HG03139 (cell line): ENCODE measurements at regions not wholly inside any gene's neighbourhood (a gene's known extent, or its start where the extent isn't known, plus 50 kb on each side); places are given as distances from the start of the nearest gene placed in this dataset.
"Not testable (repeated sequence)": the region's sequence is repeated elsewhere in the genome, so short reads cannot be mapped to it uniquely, and the experiment has no call there.

Experiments
- ATAC-seq: cut with Tn5 transposase; IDR thresholded peaks from one replicate; pipeline ENCODE4 v1.9.1; 2021; ENCODE audit not compliant: unreplicated experiment

DNA sequence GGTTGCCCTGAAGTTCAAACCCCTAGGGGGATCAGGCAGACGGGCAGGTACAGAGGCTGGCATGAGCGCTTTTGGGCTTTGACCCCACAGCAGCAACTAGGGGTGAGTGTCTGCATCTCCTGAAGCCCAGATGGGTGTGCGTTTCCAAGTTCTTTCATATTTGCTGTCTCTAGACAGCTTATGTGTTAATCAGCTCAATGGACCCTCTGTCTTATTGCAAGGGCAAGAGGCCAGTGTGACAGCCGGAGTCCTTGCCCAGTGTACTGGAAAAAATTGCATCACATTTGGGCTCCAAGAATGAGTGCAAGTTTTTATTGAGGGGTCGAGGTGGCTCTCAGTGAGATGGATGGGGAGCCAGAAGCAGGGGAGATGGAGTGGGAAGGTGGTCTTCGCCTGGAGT lies 1863.7 kb upstream of the RAG2 start:
- no peak for ATAC-seq

DNA sequence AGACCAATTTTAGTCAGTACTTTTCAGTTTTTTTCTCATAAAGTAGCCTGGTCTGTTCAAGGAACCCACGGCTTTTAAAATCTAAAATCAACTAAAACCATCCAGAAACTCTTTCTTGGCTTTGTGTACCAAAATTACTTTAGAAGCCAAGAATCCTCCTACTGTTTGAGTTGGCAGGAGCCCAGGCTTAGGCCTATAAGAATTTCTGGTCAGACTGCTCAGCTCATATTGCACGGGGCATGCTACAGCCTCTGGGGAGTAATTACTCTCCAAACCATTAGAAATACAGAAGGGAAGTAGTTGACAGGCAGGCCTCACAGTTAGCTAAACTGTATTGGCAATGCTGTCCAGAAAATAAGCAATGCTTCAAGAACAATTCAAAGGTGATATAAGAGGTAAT lies 1862.9 kb upstream of the RAG2 start:
- ATAC-seq = no peak

DNA sequence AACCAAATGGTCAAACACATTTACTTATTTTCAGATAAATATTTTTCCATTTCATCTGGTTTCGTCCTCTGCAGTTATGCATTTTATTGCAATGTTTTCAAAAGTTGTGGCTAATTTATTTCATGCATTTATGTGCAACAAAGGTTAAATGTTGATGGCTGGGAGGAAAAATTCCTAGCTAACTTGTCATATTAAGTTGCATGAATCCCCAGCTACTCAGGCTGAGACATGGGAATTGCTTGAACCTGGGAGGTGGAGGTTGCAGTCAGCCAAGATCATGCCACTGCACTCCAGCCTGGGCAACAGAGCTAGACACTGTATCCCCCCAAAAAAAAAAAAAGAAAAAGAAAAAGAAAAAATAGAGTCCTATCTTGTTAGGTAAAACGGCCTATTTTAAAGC lies 1862.4 kb upstream of the RAG2 start:
- no peak for ATAC-seq

DNA sequence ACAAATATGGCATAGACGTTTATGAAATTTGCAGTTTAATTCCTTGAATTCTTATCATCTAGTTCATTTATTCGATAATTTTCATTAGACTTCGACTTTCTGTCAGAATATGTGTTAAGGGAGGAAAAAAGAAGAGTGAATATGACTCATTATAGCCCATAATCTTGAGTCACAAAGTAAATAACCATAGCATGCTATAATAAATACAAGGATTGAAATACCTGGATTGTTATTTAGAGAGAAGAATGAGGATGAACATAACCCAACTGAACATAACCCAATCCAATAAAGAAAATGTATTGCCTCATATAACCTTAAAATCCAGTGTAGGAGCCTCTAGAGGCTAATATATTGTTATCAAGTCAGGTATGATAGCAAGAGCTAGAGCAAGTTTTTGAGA lies 1858.3 kb upstream of the RAG2 start:
- no peak for ATAC-seq

DNA sequence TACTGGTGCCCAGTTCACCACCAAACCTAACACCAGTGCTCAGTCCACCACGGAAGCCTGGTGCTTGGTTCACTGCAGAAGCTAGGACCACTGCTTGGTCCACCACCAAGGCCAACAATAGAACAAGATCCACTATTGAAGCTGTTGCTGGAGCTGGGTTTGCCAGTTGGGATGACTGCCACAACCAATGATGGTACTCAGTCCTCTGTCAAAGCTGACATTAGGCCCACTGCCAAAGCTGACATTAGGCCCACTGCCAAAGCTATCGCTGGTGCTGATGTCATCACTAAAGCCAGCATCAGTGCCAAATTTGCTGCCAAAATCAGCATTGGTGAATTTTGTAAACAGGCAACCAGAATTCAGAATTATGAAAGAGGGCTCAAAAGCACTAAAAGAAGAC lies 1850.2 kb upstream of the RAG2 start:
- no peak for ATAC-seq

DNA sequence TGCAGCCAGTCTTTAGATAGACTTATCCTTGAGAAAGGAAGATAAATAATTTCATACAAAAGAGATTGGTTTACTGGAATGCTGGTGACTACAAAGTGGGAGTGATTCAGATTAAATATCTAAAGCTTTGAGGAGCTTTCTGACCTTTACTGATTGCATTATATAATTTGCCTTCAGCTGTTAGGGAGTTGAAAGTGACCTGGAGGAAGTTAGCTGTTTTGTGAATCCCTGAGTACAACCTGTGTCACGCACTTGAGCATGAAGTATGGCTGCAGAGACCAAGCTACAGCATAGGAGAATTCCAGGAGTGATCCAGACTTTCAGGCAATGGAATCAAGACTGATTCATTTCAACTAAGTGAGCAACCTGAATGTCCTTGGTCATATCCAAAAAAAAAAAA lies 1848.3 kb upstream of the RAG2 start:
- no peak for ATAC-seq

DNA sequence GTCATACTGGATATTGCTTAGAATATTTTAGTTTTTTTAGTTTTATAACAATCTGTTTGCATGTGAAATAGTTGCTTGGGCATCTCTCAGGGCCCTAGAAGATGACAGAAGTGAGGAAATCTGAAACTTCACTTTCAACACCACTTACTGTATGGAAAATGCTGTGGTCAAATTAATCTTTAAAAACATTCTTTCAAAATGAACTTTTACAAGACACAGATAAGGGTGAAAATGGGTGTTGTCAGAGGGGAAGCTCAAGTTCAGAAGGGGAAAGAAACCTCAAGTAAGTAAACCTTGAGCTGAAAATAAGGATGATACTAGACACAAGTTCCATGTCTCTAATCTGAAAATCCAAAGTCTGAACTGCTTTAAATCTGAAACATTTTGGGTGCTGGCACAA lies 1840.1 kb upstream of the RAG2 start:
- ATAC-seq = no peak

DNA sequence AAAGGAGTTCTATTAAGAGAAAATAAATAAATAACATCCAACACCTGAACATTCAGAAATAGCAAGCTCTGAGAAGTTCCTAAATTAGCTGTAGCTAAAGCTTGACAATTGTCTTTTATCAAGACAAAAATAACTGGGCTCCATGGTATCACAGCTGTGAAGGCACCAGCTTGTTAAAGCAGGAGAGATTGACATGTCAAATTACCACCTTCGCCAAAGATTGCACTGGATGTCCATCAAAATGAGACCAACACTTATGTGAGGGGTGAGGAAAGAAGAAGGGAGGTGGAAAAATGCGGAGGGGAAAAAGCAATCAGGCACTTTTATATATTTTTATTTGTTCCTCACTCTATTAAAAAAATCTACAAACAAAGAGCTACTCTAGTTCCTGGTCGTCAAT lies 1827.5 kb upstream of the RAG2 start:
- ATAC-seq = no peak

DNA sequence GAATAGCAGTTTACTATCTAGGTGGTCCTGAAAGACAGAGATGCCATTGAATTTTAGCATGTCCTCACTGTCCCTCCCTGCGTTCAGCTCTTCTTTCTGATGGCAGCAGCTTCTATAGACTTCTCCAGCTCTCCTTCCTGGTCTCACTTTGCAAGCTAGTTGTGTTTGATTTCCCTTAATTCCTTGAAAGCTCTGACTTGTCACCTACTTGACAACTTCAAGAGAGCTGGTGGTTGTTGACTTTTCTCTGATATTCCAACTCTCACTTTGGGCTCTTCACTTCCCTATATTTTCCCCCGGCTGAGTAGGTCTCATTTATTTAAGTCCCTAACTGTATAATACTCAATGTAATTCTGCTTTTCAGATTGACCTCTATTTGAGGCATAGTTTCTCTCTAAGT lies 1825.0 kb upstream of the RAG2 start:
- no peak for ATAC-seq

DNA sequence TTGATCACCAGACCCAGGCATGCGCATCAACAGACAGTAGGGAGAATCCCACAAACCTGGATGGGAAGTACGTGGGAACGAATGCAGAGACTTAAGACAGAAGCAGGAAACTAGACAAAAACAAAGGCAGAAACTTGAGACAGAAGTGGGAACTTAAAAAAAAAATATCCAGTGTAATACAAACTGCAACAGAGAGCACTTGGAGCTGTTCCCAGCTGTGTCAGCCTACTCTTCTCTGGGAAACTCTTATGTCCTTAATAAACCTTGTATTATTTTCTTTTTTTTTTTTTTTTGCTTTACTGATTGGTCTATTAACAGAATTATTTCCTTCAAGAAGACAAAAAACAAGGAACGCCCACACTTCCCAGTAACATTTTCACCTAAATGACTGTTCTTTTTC lies 1818.1 kb upstream of the RAG2 start:
- ATAC-seq = no peak

DNA sequence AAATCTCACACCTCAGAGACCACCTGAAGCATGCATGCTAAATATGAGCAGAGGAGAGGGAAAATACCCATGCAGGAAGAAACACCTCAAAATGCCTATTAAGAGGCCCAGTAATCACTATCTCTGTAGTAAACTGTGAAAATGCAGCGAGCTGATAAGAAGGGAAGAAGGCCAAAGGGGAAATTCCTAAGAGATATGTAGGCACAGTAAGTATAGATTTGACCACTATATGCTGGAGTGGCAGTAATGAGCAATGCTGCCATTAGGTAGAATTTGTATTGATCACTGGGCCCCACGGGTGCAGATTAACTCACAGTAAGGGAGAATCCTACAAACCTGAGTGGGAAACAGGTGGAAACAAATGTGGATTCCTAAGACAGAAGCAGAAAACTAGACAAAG lies 1813.1 kb upstream of the RAG2 start:
- ATAC-seq = no peak

DNA sequence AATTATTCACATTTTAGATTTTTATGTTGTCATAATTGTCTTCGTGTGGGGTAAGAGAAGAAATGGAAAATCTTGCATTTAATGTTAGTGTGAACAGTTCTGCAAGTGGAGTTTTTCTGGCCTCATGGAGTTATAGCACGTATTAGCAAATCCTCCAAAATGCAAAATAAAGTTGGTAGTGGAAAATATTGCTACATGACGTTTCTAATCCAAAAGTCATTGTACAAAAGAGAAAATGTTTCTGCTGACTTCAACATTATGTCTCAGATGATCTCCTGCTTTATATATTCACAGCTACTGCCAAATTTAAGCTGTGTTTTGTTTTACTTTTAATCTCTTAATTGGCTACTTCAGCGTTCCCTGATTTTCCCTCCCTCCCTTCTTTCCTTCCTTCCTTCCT lies 1804.0 kb upstream of the RAG2 start:
- no peak for ATAC-seq

DNA sequence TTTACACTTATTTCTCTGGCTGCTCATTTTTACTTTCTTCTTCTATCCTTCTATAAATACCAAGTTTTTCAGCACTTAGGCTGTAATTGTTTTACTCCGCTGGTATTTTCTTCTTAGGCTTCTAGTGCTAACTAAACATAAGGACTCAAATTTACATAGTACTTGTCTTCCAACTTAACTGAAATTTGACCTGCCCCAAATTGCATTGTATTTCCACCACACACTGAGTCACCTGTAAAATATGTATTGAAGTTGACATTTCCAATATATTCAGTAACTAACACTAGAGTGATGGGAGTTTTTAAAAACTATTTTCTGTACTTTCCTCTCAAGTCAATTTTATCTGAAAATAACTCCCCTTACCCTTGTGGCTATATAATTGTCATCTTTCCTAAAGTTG lies 1794.1 kb upstream of the RAG2 start:
- no peak for ATAC-seq

DNA sequence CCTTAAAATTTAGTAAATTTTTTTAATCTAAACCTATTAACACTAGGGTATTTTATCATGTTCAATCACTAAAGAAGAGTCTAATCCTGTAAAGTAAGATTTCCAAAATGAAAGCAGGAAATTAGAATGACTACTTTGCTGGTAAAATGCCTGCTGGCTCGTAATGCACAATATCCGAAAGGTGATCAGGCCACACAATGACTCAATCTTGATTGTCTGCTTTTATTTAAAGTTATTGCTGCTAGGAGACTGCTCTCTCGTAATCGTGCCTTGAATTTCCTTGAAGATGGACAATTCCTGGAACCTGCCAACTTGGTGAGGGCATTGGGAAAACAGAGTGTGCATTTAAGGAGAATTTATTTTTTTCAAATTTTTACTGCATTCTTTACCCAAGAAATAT lies 1786.5 kb upstream of the RAG2 start:
- no peak for ATAC-seq

DNA sequence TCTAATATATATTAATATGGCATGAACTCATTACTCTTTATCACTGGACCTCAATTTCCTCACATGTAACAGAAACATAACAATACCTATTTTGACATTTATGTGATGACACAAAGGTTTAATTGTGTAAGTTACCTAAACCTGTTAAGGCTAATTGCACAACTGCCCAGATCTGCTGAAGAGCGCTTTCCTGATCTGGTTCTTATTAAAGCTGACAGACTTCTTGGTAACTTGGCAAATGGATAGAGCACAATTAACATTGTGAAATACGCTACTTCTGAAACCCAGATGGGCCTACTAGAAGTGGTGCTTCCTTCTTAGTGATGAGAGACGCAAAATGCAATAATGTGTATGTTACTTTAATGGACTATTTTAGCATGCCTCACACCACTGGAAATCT lies 1767.2 kb upstream of the RAG2 start:
- ATAC-seq = no peak

DNA sequence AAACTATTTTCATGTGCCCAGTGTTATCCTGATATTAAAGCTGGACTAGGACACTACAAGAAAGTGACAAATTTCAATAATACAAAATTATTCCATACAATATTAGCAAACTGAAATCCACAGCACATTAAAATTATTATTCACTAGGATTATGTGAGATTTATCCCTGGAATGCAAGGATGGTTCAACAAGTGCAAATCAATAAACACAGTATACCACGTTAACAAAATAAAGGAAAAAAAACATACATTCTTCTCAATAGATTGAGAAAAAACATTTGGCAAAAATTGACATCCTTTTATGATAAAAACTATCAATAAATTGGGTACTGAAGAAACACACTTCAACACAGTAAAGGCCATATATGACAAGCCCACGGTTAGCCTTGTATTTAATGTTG lies 1758.2 kb upstream of the RAG2 start:
- no peak for ATAC-seq

DNA sequence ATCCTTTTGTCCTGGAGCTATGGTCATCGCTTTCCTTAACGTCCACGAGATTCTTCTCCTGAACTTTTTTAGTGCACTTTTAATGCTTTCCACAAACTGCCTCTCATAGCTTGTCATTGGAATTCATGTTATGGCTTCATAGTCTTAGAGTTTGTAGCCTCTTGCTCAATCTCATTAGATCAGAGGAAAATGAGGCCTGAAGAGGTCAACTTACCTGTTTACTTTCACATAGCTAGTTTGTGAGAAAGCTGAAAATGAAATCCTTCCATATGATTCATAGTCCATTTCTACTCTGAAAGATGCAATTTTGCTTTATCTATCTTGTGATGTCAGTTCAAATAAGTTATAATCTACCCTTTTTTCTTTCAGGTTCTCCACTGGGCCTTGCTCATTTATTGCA lies 1747.2 kb upstream of the RAG2 start:
- ATAC-seq = no peak

DNA sequence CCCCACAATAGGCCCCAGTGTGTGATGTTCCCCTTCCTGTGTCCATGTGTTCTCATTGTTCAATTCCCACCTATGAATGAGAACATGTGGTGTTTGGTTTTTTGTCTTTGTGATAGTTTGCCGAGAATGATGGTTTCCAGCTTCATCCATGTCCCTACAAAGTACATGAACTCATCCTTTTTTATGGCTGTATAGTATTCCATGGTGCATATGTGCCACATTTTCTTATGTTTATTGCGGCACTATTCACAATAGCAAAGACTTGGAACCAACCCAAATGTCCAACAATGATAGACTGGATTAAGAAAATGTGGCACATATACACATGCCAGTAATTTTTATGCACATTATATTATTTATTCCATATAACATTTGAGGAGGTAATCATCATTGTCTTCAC lies 1743.6 kb upstream of the RAG2 start:
- not testable (repeated sequence) for ATAC-seq

DNA sequence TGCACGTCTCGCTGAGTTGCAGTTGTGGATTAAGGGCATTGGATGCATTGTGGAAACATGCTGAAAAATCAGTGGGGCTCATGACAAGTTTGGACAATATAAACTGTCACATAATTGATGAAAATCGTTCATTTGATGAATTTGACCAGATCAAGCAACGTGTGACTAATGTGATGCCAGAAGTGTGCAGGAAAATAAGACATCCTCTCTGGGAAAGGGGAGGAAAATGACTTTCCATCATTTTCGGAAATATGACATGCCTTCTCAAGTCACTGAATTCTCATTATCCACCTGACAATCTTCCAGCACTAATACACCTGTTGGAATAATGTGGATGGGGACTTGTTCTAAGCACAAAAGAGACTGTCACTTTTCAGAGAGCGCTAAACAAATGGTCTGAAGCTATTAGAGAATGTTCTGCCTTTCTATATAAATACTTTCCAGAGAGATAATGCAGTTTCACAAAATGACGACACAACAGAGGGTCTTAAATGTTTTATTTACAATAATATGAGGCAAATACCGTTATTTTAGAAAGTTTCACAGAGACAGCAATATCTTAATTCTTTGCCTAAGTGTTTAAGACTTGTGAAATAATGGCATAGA lies 1741.9 kb upstream of the RAG2 start:
- ATAC-seq = no peak

DNA sequence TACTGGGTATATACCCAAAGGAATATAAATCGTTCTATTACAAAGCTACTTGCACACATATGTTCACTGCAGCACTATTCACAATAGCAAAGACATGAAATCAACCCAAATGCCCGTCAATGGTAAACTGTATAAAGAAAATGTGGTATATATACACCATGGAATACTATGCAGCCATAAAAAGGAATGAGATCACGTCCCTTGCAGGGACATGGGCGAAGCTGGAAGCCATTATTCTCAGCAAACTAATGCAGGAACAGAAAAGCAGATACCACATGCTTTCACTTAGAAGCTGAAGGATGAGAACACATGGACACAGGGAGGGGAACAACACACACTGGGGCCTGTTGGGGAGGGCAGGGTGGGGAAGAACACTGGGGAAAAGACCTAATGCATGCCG lies 1740.0 kb upstream of the RAG2 start:
- ATAC-seq = not testable (repeated sequence)

DNA sequence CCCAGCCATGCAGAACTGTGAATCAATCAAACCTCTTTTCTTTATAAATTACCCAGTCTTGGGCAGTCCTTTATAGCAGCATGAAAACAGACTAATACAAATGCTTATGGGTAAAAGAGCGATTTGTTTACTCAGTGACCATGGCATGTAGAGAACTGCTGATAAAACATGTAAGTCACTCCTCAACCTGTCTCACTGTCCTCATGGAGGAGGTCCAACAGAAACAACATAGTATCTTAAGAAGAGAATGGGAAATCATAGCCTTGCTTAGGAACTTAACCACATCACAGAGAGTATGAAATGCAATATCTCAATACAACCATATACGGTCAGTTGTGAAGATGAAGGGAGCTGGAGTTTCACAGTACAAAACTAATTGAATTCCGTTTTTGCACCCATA lies 1734.0 kb upstream of the RAG2 start:
- ATAC-seq = no peak

DNA sequence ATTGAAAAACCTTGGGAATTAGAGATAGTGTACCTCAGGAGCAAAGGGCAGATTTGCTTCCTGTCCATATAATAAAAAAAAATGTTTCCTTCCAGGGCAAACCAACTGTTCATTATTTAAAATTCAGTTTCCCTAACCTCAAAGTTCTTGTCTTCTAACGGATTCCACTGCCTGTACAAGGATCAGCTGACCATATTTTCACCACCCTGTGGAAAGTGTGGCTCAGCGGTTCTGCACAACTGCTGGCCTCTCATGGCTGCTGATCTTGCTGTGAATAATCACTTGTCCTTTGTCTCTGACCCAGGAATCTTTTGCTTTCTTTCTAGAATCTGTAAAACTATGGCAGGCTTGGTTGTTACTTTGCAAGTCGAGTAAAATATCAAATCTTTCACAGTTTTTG lies 1732.5 kb upstream of the RAG2 start:
- no peak for ATAC-seq

DNA sequence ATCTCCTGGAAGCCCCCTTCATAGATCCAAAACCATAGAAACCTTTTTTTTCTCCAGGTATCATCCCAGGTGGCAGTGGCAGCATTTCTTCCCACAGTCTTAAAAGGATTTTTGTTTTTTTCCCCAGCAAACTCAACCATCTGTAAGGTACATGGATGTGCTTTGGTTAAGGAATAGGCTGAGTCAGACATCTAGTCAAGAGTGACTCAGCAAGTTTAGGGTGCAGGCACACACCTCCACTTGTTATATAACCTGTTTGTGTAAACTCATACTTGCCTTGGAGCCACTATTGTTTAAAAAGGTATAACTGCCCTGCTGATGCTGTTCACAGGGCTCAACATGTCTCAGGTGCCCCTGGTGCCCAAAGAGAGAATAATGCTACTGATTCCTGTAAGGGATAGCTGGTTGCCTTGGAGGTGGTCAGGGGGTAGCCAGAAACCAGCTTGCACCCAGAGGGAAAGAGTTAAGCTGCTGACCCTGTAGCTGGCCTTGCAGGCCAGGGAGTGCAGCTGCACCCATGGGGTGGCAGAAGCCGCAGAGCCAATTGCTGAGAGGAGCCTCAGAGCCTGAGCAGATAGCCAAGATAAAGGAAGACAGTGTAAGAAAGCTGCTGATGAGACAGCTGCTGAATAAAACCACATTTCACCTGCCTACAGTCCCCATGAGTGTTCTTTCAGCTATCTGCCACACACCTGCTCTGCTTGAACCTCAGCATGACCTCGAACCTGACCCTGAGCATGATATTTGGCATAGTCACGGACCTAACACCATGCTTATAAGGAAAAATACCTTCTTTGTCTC lies 1726.1 kb upstream of the RAG2 start:
- no peak for ATAC-seq
